Ovary (tissue), 3 donors: ENCODE measurements at regions not wholly inside any gene's neighbourhood (a gene's known extent, or its start where the extent isn't known, plus 50 kb on each side); places are given as distances from the start of the nearest gene placed in this dataset.

Experiments
- POLR2A ChIP-seq: fragments of 450-650 bp; IDR thresholded peaks from one replicate; pipeline ENCODE4 v1.6.1; 2017; ENCODE audit warnings: antibody characterized with exemption, mild to moderate bottlenecking, moderate library complexity
- TF ChIP-seq, protein P1 (sequence below), 3 donors: fragments of 450-650 bp in 2 of 3; fragments of 200-600 bp in 1 of 3; IDR thresholded peaks; one replicate each; pipeline versions ENCODE4 v1.5.1 to v1.8.0; 2016 to 2022; ENCODE audit warnings: antibody characterized with exemption in 3 of 3, mild to moderate bottlenecking in 1 of 3
- donor health status: DM: no; HTN: no; CAD: no.

DNA sequence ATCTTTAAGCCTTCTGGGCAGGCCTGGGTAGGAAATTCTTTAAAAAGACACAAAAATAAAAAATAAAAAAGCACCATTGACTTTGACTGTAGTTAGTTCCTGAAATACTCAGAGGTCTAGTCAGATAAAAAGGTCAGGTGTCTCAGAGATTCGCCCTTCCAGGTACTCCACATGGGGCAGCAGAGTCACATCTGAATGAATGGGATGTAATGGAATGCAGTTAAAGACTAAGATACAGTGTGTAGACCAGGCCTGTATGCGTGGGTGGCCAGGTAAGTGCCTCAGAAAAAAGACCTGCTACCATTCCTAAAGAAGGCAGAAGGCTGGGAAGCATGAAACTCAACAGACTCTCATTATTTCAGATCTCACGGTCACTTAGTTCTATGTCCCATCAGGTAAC, 68.6 kb upstream of the SEM1 start:
- TF ChIP-seq, protein P1, sequence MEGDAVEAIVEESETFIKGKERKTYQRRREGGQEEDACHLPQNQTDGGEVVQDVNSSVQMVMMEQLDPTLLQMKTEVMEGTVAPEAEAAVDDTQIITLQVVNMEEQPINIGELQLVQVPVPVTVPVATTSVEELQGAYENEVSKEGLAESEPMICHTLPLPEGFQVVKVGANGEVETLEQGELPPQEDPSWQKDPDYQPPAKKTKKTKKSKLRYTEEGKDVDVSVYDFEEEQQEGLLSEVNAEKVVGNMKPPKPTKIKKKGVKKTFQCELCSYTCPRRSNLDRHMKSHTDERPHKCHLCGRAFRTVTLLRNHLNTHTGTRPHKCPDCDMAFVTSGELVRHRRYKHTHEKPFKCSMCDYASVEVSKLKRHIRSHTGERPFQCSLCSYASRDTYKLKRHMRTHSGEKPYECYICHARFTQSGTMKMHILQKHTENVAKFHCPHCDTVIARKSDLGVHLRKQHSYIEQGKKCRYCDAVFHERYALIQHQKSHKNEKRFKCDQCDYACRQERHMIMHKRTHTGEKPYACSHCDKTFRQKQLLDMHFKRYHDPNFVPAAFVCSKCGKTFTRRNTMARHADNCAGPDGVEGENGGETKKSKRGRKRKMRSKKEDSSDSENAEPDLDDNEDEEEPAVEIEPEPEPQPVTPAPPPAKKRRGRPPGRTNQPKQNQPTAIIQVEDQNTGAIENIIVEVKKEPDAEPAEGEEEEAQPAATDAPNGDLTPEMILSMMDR (IDR thresholded peaks at IDR 0.05): no peak
- no peak for TF ChIP-seq POLR2A
